C4-2B (cell line): ENCODE measurements at regions not wholly inside any gene's neighbourhood (a gene's known extent, or its start where the extent isn't known, plus 50 kb on each side); places are given as distances from the start of the nearest gene placed in this dataset.

Source experiments
- H3K27ac ChIP-seq: fragments of 450-650 bp; 2 replicates; pipeline ENCODE4 v1.5.1; 2017
- CTCF ChIP-seq: fragments of 450-650 bp; conservative IDR thresholded peaks from 2 replicates; pipeline ENCODE4 v1.5.1; 2017; ENCODE audit warnings: mild to moderate bottlenecking
- ZFX ChIP-seq: fragments of 450-650 bp; IDR thresholded peaks from 2 replicates; pipeline ENCODE4 v1.6.1; 2017

- no peak overlapping the region for H3K27ac ChIP-seq
- no peak for TF ChIP-seq ZFX
- no peak for TF ChIP-seq CTCF
These were observed 232.0 kb upstream of the CELF2 start for GRCh38 chr10:10785627-10786026.

- no peak overlapping the region for H3K27ac ChIP-seq
- TF ChIP-seq CTCF = no peak
- TF ChIP-seq ZFX = no peak
These were observed 231.3 kb upstream of the CELF2 start for GRCh38 chr10:10786109-10787090.

- TF ChIP-seq CTCF (no peak), ZFX (no peak)
- no peak overlapping the region for H3K27ac ChIP-seq
These were observed 230.1 kb upstream of the CELF2 start for GRCh38 chr10:10787586-10787985.

GRCh38 chr10:10788761-10789160 lies 228.9 kb upstream of the CELF2 start:
- no peak for TF ChIP-seq ZFX
- TF ChIP-seq CTCF = no peak
- H3K27ac ChIP-seq = no peak overlapping the region

- TF ChIP-seq ZFX = no peak
- no peak for TF ChIP-seq CTCF
- H3K27ac ChIP-seq = no peak overlapping the region
These were observed 225.8 kb upstream of the CELF2 start for GRCh38 chr10:10791869-10792268.

GRCh38 chr10:10792681-10793080 lies 225.0 kb upstream of the CELF2 start:
- H3K27ac ChIP-seq = no peak overlapping the region

More at GRCh38 chr10:10792681-10793080, 225.0 kb upstream of the CELF2 start:
- TF ChIP-seq CTCF = no peak
- TF ChIP-seq ZFX = no peak
